ENCODE measurements at regions not wholly inside any gene's neighbourhood (a gene's known extent, or its start where the extent isn't known, plus 50 kb on each side); places are given as distances from the start of the nearest gene placed in this dataset.

DNA sequence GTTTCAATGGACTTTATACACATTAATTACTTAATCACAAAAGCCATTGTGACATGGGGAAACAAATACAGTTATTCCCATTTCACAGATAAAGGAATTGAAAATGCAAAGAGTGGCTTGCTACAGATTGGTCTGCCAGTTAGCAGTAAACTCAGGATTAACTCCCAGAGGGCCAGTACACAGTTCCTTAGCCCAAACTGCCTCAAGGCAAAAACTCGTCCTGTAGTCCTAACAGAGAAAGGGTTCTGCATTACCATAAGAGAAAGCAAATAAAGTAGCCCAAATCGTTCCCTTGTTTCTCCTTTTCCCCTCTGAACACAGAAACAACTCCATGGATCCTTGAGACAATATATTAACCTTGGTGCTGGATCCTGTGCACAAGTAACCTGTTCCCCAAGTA, 274.4 kb downstream of the LRIG3 start:
- TF ChIP-seq, protein P1, sequence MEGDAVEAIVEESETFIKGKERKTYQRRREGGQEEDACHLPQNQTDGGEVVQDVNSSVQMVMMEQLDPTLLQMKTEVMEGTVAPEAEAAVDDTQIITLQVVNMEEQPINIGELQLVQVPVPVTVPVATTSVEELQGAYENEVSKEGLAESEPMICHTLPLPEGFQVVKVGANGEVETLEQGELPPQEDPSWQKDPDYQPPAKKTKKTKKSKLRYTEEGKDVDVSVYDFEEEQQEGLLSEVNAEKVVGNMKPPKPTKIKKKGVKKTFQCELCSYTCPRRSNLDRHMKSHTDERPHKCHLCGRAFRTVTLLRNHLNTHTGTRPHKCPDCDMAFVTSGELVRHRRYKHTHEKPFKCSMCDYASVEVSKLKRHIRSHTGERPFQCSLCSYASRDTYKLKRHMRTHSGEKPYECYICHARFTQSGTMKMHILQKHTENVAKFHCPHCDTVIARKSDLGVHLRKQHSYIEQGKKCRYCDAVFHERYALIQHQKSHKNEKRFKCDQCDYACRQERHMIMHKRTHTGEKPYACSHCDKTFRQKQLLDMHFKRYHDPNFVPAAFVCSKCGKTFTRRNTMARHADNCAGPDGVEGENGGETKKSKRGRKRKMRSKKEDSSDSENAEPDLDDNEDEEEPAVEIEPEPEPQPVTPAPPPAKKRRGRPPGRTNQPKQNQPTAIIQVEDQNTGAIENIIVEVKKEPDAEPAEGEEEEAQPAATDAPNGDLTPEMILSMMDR (IDR thresholded peaks at IDR 0.05): no peak
- no peak for TF ChIP-seq POLR2A (IDR thresholded peaks at IDR 0.05)
